GM10248 (cell line): ENCODE measurements at regions not wholly inside any gene's neighbourhood (a gene's known extent, or its start where the extent isn't known, plus 50 kb on each side); places are given as distances from the start of the nearest gene placed in this dataset.

Experiments
- CTCF ChIA-PET: fragments of 300-600 bp; sonication (Branson Sonifier 250); formaldehyde crosslinking; extraction: SDS; loops from one replicate; lab custom pipeline; 2021; ENCODE audit warnings: antibody characterized with exemption; lab: Yijun Ruan, JAX
- POLR2A ChIA-PET: fragments of 350-650 bp; sonication (Branson Sonifier 250); formaldehyde crosslinking; extraction: SDS; loops from one replicate; lab custom pipeline; 2020; ENCODE audit warnings: antibody characterized with exemption; lab: Yijun Ruan, JAX
- DNase-seq: peaks from one replicate; pipeline ENCODE4 v3.0.0; 2012; ENCODE audit errors: extremely low spot score
- TF ChIP-seq, protein P1 (sequence below): IDR thresholded peaks from 2 replicates; pipeline ENCODE4 v1.5.1; 2012; ENCODE audit warnings: mild to moderate bottlenecking, low read depth; ENCODE audit errors: extremely low read depth, missing control alignments, control extremely low read depth

DNA sequence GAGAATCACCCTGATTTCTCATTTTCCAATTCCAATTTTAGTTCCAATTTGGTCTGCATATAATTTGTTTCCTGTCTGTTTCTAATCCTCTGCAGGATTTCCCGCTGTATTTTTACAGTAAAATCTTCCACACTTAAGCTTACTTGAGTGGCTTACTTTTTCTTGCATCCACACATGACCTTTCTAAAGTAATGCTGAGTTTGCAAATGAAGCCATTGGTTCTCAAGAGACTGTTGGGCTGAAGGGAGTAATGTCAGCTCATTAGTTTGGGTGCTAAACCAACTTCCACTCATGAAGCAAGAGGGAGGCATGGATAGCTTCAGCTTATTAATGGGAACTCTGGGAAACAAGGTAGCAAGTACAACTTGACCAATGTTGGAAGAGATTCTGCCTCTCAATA lies 146.4 kb downstream of the SNX10 start:
- no peak for DNase-seq
- TF ChIP-seq, protein P1, sequence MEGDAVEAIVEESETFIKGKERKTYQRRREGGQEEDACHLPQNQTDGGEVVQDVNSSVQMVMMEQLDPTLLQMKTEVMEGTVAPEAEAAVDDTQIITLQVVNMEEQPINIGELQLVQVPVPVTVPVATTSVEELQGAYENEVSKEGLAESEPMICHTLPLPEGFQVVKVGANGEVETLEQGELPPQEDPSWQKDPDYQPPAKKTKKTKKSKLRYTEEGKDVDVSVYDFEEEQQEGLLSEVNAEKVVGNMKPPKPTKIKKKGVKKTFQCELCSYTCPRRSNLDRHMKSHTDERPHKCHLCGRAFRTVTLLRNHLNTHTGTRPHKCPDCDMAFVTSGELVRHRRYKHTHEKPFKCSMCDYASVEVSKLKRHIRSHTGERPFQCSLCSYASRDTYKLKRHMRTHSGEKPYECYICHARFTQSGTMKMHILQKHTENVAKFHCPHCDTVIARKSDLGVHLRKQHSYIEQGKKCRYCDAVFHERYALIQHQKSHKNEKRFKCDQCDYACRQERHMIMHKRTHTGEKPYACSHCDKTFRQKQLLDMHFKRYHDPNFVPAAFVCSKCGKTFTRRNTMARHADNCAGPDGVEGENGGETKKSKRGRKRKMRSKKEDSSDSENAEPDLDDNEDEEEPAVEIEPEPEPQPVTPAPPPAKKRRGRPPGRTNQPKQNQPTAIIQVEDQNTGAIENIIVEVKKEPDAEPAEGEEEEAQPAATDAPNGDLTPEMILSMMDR: no peak
- CTCF ChIA-PET: interaction anchor here (0.9 to 1.0 kb wide), 2 partner anchors 10 to 60 kb away, joined by 4 read pairs; no protein-coding TSS in a partner anchor
- POLR2A ChIA-PET: no interaction called here

DNA sequence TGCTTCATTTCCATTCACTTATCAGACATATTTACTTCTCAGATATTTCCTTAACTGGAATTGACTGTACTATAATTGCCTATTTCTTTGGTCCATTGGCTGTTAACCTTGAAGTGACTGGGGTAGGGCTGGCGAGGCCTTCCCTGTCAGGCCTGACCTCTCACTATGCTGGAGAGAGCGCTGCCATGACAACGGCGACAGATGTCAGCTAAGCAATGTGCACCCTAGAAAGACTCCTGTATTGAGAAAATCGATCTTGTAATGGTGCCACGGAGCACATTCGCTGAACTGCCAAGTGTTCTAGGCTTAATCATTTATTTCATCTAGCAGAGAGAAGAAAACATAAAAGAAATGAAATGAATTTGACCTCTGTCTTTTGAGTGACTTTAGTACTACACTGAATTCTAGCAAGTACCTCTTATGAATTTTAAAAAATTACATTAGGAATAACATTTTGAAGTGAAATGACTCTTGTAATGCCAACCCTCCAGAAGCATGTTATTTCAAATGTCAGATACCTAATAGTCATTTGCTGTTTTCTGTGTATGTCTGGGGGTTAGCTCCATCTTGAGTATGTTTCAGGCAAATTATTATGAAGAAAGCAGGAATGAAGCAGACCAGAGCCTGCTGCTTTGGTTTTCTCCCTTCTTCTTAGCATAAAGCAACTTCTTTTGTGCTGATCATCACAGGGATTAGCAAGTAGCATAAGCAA lies 148.0 kb downstream of the SNX10 start:
- TF ChIP-seq, protein P1: no peak
- CTCF ChIA-PET: interaction anchor here (1.2 to 2.1 kb wide), 2 partner anchors 13 to 31 kb away, joined by 3 to 8 read pairs; no protein-coding TSS in a partner anchor
- DNase-seq: no peak
- POLR2A ChIA-PET: no interaction called here

DNA sequence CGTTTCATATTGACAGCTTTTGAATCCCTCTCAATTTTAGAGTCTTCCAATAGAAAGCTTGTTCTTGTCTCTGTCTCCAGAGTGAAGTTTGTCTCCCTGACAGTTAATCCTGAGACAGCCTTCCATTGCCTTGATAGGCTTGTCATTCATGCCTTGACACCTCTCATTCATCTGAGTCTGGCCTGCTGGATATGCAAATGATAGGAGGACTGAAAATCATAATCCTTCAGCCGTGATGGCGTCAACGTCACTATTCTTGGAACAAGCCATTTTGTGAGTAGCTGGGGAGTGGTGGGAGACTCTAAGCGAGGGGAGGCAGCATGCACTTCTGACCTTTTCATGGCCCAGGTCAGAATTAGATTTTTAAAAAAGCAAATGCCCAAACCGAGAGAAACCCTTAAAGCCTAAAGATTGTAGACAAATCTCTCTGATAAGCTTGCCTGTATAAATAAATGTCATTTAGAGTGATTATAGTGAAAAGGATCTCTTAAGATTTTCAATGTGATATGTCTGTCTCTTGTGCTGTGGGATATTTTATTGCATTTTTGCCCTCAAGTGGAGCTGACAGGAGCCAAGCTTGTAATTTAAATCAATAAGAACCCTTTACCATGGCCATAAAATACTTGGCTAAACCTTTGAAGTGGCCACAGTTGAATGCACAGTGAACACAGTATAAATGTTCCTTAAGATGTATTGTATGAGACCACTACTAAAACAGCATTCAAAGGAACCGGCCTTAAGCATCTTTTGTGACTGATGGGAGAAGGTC lies 148.8 kb downstream of the SNX10 start:
- ChIA-PET POLR2A (no interaction called here), CTCF (interaction anchor here (1.2 to 2.1 kb wide), 2 partner anchors 14 to 31 kb away, joined by 3 to 8 read pairs; no protein-coding TSS in a partner anchor)
- TF ChIP-seq, protein P1: no peak
- no peak for DNase-seq

DNA sequence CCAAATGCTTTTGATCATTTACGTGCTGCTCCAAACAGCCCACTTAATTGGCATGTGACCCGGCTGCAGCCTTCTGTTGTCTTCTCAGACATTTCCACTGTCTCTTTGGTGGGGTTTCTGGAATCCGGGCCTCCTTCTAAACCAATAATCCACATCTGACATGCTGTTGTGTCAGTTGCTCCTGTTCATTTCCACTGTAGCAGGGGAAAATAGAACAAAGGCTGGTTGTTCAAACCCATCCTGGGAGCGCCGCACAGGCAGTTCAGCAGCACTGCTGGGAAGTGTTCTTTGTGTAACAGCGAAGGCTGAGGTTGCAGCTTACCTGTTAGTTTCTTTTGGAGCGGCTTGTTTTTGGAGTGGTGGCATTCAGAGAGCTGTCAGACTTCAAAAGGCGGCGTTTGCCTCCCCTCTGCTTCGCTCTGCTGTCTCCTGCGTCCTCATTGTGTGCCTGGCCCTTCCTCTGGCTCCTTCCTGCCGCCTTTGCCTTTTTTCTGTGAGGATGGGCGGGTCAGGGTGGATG lies 149.4 kb downstream of the SNX10 start:
- ChIA-PET POLR2A (no interaction called here), CTCF (interaction anchor here (1.2 to 2.1 kb wide), 2 partner anchors 15 to 32 kb away, joined by 3 to 8 read pairs; no protein-coding TSS in a partner anchor)
- no peak for DNase-seq
- TF ChIP-seq, protein P1: no peak

DNA sequence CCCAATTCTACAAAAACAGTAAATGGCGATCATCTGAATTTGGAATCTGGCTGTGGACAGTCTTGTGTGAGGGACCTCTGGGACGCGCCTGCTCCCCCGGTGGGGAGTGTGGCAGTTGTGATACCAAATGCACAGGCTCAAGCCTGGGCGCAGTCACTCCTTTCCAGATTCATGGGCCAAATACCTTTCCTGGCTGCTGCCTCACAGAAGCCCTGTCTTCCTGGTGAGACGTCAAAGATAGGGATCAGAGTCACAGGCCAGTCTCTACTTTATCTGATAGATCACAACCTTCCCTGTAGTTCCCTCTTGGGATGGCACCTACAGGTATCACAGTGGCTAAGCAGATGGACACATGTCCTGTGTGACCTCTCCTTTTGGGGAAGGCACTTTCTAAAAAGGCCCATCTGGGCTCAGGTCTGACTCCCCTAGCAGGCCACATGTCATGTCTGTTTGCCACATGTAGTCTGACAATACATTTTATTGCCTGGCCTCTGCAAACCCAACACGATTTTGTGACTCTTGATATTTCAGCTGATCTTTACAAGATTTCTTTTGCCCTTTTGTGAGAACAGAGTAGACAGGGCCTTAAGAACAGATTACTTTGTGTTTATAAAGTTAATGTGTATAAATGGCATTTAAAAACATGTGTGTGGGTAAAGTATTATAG lies 150.1 kb downstream of the SNX10 start:
- no peak for DNase-seq
- POLR2A ChIA-PET: no interaction called here
- TF ChIP-seq, protein P1: no peak
- CTCF ChIA-PET: interaction anchor here (2.1 kb wide), 1 partner anchor 15 kb away, joined by 8 read pairs; no protein-coding TSS in a partner anchor

DNA sequence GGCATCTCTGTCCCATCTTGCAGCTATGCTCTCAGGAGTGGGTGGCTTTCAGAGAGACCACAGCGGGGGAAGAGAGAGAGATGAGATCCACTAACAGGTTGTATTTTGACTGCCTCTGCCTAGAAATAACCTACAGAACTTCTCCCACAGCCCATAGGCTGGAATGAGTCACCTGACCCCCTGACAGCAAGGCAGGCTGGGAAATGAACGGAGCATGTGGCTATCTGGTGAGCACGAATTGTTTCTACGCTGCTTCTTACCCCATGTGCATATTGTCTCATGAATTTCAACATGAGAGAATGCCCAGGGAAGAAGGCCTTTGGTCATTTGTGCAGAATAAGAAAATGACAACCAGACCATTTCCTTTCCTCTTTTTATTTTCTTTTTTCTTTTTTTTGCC lies 151.3 kb downstream of the SNX10 start:
- ChIA-PET CTCF (no interaction called here), POLR2A (no interaction called here)
- no peak for DNase-seq
- TF ChIP-seq, protein P1: no peak
